SK-N-SH treated with all-trans-retinoic acid at 6 μM for 48 hours (cell line): ENCODE measurements at regions not wholly inside any gene's neighbourhood (a gene's known extent, or its start where the extent isn't known, plus 50 kb on each side); places are given as distances from the start of the nearest gene placed in this dataset.

Experiments used
- ARNTL ChIP-seq: fragments of 450-650 bp; formaldehyde crosslinking; IDR thresholded peaks from 2 replicates; pipeline ENCODE4 v1.5.0; 2020; ENCODE audit warnings: low read depth, mild to moderate bottlenecking, moderate library complexity, borderline replicate concordance
- CSDC2 ChIP-seq: fragments of 250-450 bp; sonication (Bioruptor Pico); IDR thresholded peaks from 2 replicates; pipeline ENCODE4 v1.5.0; 2020; ENCODE audit warnings: mild to moderate bottlenecking, moderate library complexity
- GLIS3 ChIP-seq: fragments of 250-450 bp; sonication (Bioruptor Pico); IDR thresholded peaks from 2 replicates; pipeline ENCODE4 v1.5.0; 2020; ENCODE audit warnings: mild to moderate bottlenecking, moderate library complexity
- ZFP3 ChIP-seq: fragments of 250-450 bp; sonication (Bioruptor Pico); IDR thresholded peaks from 2 replicates; pipeline ENCODE4 v1.5.0; 2020; ENCODE audit warnings: mild to moderate bottlenecking, moderate library complexity
- TF ChIP-seq, protein P1 (sequence below): fragments of 250-450 bp; sonication (Bioruptor Pico); IDR thresholded peaks from 2 replicates; pipeline ENCODE4 v1.8.0; 2020; ENCODE audit warnings: mild to moderate bottlenecking, moderate library complexity, borderline replicate concordance
- TF ChIP-seq, protein P2 (sequence below): fragments of 250-450 bp; sonication (Bioruptor Pico); IDR thresholded peaks from 2 replicates; pipeline ENCODE4 v1.5.1; 2020; ENCODE audit warnings: low read depth, mild to moderate bottlenecking, moderate library complexity

GRCh38 chr7:52211930-52212329, 823.5 kb upstream of the POM121L12 start:
- TF ChIP-seq ZFP3 (CRISPR knock-in tag) (no peak), CSDC2 (no peak), GLIS3 (CRISPR knock-in tag) (no peak), ARNTL (CRISPR knock-in tag) (no peak)
- TF ChIP-seq, protein P1, sequence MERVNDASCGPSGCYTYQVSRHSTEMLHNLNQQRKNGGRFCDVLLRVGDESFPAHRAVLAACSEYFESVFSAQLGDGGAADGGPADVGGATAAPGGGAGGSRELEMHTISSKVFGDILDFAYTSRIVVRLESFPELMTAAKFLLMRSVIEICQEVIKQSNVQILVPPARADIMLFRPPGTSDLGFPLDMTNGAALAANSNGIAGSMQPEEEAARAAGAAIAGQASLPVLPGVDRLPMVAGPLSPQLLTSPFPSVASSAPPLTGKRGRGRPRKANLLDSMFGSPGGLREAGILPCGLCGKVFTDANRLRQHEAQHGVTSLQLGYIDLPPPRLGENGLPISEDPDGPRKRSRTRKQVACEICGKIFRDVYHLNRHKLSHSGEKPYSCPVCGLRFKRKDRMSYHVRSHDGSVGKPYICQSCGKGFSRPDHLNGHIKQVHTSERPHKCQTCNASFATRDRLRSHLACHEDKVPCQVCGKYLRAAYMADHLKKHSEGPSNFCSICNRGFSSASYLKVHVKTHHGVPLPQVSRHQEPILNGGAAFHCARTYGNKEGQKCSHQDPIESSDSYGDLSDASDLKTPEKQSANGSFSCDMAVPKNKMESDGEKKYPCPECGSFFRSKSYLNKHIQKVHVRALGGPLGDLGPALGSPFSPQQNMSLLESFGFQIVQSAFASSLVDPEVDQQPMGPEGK = no peak
- TF ChIP-seq, protein P2, sequence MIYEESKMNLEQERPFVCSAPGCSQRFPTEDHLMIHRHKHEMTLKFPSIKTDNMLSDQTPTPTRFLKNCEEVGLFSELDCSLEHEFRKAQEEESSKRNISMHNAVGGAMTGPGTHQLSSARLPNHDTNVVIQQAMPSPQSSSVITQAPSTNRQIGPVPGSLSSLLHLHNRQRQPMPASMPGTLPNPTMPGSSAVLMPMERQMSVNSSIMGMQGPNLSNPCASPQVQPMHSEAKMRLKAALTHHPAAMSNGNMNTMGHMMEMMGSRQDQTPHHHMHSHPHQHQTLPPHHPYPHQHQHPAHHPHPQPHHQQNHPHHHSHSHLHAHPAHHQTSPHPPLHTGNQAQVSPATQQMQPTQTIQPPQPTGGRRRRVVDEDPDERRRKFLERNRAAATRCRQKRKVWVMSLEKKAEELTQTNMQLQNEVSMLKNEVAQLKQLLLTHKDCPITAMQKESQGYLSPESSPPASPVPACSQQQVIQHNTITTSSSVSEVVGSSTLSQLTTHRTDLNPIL (CRISPR knock-in tag) = no peak
